Colonic mucosa (tissue), 4 donors: ENCODE measurements at regions not wholly inside any gene's neighbourhood (a gene's known extent, or its start where the extent isn't known, plus 50 kb on each side); places are given as distances from the start of the nearest gene placed in this dataset.

Source experiments
- DNase-seq: peaks from one replicate; pipeline ENCODE4 v3.0.0-alpha.2; 2020
- H3K27ac ChIP-seq: fragments of 200-600 bp; one replicate; pipeline ENCODE4 v1.8.0; 2021
- H3K27me3 ChIP-seq: fragments of 200-600 bp; one replicate; pipeline ENCODE4 v1.8.0; 2021
- H3K36me3 ChIP-seq: fragments of 200-600 bp; one replicate; pipeline ENCODE4 v1.8.0; 2021
- H3K4me1 ChIP-seq: fragments of 200-600 bp; one replicate; pipeline ENCODE4 v1.8.0; 2021; ENCODE audit warnings: mild to moderate bottlenecking
- H3K4me3 ChIP-seq: fragments of 200-600 bp; one replicate; pipeline ENCODE4 v1.8.0; 2021
- H3K9ac ChIP-seq, 2 donors: one replicate each; pipeline ENCODE4 v1.7.0; 2013; ENCODE audit warnings: control low read depth in 2 of 2, low read depth in 2 of 2, low read length in 2 of 2
- H3K9me3 ChIP-seq: fragments of 200-600 bp; one replicate; pipeline ENCODE4 v1.8.0; 2021
- CTCF ChIP-seq: fragments of 200-600 bp; IDR thresholded peaks from one replicate; pipeline ENCODE4 v1.8.0; 2022; ENCODE audit warnings: antibody characterized with exemption, mild to moderate bottlenecking
- intact Hi-C: fragments of 100-400 bp; cut with DNase I; formaldehyde crosslinking; loops from one replicate; pipeline ENCODE4 v1.14.1; 2022
- donor health status: healthy.
- donor health status: DM: no; HTN: no; CAD: no.
- donor health status: DM: no; HTN: no; CAD: no.

DNA sequence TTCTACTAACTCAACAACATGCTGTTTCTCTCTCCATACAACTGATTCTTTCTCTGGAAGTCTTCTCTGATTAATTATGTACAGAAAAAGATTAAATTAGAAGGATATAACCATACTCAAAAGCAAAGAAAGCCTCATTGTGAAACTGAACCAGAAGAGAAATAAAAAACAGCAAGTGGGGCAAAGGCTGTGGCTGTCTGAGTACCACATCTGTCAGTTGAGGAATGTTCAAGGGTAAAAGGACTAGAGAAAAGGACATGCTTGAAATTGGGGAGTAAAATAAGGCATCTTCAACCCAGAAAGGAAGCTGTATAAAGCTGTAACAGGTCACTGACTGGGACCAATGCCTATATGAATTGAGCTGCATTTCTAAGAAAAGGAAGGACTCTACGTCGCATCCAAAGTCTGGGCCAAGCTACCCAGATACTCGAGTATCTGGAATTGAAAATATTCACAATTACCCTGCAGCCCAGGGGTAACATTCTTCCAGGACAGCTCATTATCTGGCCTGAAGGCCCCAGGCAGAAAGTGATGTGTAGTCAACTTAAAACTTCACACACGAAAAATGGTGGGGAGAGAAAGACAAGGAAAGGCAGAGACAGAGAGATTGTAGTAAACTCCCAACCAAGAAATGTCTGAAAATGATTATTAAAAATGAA, 356.0 kb upstream of the GALNT5 start:
- no peaks in the 10 kb centered on the region for H3K27me3 ChIP-seq
- H3K27ac ChIP-seq: no peak overlapping the region
- H3K9ac ChIP-seq: no peak overlapping the region
- no peak for DNase-seq
- H3K9me3 ChIP-seq: no peaks in the 10 kb centered on the region
- H3K4me1 ChIP-seq: no peaks in the 10 kb centered on the region
- H3K36me3 ChIP-seq: no peaks in the 10 kb centered on the region
- no peak for TF ChIP-seq CTCF
- intact Hi-C loops: no loop called here
- no peak overlapping the region for H3K4me3 ChIP-seq

DNA sequence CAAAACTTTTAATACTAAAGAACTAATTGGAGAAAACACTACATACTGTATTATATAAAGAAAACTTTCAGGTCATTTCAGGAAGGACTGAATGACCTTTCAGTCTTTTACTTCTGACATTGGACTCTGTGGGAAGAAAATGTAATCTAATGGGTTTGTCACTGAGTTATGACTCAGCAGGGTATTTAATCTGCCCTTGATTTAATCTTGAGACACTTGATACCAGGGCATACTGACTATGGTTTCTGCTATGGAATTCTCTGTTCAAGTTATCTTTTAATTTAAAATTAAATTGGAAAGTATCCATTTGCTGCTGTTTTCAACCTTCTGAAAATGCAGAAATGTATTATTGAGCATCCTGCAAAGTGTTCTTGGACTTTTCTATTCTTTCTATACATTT, 354.2 kb upstream of the GALNT5 start:
- no peak for DNase-seq
- intact Hi-C loops: no loop called here
- H3K27ac ChIP-seq: no peak overlapping the region
- H3K9ac ChIP-seq: no peak overlapping the region
- no peak for TF ChIP-seq CTCF
- H3K9me3 ChIP-seq: no peaks in the 10 kb centered on the region
- no peak overlapping the region for H3K4me3 ChIP-seq
- no peaks in the 10 kb centered on the region for H3K36me3 ChIP-seq
- H3K4me1 ChIP-seq: no peaks in the 10 kb centered on the region
- H3K27me3 ChIP-seq: no peaks in the 10 kb centered on the region

DNA sequence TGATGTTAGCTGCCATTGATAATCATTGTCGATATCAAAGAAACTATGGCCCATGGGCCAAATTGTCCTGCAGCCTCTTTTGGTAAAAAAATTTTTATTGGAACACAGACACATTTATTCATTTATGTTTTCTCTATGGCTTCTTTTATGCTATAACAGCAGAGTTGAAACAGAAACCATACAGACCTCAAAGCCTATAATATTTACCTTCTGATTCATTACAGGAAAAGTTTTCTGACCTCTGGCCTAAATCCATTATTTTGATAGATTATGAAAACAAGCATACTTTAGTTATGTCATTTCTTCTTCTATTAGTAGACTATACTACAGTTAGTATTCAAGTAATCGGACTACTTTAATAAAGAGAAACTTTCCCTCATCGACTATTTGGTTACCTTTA, 349.7 kb upstream of the GALNT5 start:
- intact Hi-C loops: no loop called here
- no peak overlapping the region for H3K9ac ChIP-seq

DNA sequence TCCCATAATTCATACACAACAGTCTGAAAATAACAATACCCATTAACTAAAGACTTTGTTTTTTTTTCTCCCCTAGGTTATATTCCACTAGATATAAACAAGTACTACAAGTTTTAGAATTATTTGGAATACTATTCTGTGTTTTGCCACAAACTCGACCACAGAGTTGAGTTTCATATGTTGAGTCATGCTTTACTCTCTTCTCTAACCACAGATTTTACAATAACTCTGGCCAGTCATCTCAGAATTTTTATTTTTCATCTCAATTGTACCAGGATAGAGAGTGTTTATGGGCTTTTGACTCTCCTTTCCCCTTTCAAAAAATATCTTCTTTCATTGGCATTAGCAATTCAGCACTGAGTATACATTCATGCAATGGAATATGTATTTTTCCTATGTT, 348.7 kb upstream of the GALNT5 start:
- no peak overlapping the region for H3K9ac ChIP-seq
- TF ChIP-seq CTCF: no peak

More for the DNA sequence above, 349.7 kb upstream of the GALNT5 start:
- no peak for DNase-seq
- Histone ChIP-seq H3K27ac (no peak overlapping the region), H3K4me3 (no peak overlapping the region), H3K4me1 (no peaks in the 10 kb centered on the region), H3K36me3 (no peaks in the 10 kb centered on the region), H3K27me3 (no peaks in the 10 kb centered on the region), H3K9me3 (no peaks in the 10 kb centered on the region)
- no peak for TF ChIP-seq CTCF

DNA sequence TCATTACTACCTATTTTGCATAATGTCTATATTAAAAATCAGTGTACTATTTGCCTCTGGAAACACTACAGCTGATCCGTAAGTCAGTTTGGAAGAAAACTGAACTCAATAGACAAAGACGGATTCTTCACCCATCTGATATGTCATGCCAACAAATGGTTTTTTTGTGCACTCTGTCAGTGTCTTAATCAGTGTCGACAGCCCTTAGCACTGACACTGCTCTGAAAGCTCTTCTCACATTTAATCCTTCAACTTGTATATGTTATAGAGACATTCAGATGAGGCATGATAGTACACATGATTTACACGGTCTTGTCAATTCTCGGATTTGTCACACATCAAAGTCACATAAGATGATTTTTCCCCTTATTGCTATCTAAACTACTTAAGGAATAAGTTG, 347.5 kb upstream of the GALNT5 start:
- Histone ChIP-seq H3K27me3 (no peaks in the 10 kb centered on the region), H3K4me3 (no peak overlapping the region), H3K27ac (no peak overlapping the region), H3K36me3 (no peaks in the 10 kb centered on the region), H3K9ac (no peak overlapping the region), H3K9me3 (no peaks in the 10 kb centered on the region), H3K4me1 (no peaks in the 10 kb centered on the region)
- no peak for TF ChIP-seq CTCF
- DNase-seq: no peak
- intact Hi-C loops: no loop called here

More for the DNA sequence above, 348.7 kb upstream of the GALNT5 start:
- Histone ChIP-seq H3K4me1 (no peaks in the 10 kb centered on the region), H3K27me3 (no peaks in the 10 kb centered on the region), H3K9me3 (no peaks in the 10 kb centered on the region), H3K36me3 (no peaks in the 10 kb centered on the region), H3K4me3 (no peak overlapping the region), H3K27ac (no peak overlapping the region)
- intact Hi-C loops: no loop called here
- DNase-seq: no peak
